HG03045 (cell line): ENCODE measurements at regions not wholly inside any gene's neighbourhood (a gene's known extent, or its start where the extent isn't known, plus 50 kb on each side); places are given as distances from the start of the nearest gene placed in this dataset.
"Not testable (repeated sequence)": the region's sequence is repeated elsewhere in the genome, so short reads cannot be mapped to it uniquely, and the experiment has no call there.

ENCODE experiments used
- ATAC-seq: cut with Tn5 transposase; IDR thresholded peaks from one replicate; pipeline ENCODE4 v1.9.1; 2021; ENCODE audit warnings: mild to moderate bottlenecking, moderate library complexity; ENCODE audit not compliant: unreplicated experiment

DNA sequence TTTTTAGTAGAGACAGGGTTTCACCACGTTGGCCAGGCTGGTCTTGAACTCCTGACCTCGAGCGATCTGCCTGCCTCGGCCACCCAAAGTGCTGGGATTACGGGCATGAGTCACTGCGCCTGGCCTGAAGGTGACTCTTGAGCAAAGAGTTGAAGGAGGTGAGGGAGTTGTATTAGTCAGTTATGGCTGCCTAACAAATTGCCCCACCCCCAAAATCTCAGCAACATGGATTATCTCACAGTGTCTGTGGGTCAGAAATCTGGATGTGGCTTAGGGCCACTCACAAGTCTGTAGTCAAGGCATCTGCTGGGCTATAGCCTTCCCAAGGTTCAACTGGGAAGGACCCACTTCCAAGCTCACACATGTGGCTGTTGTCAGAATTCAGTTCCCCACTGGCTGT is 52.8 kb upstream of the ADGRE5 start:
- no peak for ATAC-seq

DNA sequence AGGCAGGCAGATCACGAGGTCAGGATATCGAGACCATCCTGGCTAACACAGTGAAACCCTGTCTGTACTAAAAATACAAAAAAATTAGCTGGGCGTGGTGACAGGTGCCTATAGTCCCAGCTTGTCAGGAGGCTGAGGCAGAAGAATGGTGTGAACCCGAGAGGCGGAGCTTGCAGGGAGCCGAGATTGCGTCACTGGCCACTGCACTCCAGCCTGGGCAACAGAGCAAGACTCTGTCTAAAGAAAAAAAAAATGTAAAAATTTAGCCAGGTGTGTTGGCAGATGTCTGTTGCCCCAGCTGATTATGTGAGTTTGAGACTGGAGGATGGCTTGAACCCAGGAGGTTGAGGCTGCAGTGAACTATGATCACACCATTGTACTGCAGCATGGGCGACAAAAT is 54.2 kb upstream of the ADGRE5 start:
- not testable (repeated sequence) for ATAC-seq

DNA sequence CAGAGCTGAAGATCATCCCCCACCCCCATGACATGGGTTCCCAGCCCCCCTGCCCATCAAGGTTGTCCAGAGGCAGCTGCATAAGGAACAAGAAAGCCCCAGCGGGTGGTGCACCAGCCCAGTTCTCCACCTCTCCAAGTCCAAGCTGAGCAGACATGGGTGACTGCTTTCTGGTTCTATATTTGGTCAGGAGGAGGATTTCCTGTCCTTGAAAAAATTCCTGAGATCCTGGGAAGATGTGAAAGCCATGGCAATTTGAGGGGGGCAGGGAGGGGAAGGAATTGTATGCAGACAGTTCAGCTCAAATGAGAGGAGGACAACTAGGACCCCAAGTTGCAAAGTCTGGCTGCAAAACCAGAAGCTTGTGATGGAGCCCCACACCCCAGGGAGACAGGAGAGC is 55.4 kb upstream of the ADGRE5 start:
- ATAC-seq = no peak

DNA sequence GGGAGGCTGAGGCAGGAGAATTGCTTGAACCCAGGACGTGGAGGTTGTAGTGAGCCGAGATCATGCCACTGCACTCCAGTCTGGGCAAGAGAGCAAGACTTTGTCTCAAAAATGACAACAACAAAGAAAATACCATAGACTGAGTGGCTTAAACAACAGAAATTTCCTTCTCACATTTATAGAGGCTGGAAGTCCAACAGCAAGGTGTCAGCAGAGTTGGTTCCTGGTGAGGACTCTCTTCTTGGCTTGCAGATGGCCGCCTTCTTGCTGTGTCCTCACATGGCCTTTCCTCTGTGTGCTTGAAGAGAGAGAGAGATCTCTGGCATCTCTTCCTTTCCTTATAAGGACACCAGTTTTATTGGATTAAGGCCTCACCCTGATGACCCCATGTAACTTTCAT is 56.1 kb upstream of the ADGRE5 start:
- ATAC-seq = no peak

DNA sequence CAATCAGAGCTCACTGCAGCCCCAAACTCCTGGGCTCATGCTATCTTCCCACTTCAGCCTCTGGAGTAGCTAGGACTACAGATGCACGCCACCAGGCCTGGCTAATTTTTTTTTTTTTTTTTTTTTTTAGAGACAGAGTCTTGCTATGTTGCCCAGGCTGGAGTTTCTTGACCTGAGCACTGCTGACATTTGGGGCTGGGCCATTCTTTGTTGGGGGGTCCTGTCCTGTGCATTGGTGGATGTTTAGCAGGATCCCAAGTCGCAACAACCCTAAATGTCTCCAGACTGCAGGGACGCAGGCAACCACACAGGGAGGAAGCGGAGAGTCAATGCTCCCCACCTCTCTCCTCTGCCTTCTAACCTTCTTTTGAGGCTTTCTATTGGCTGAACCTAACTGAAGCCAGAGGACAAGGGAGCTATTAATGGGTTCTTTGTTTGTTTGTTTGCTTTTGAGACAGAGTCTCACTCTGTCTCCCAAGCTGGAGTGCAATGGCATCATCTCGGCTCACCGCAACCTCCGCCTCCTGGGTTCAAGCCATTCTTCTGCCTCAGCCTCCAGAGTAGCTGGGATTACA is 58.3 kb upstream of the ADGRE5 start:
- no peak for ATAC-seq

DNA sequence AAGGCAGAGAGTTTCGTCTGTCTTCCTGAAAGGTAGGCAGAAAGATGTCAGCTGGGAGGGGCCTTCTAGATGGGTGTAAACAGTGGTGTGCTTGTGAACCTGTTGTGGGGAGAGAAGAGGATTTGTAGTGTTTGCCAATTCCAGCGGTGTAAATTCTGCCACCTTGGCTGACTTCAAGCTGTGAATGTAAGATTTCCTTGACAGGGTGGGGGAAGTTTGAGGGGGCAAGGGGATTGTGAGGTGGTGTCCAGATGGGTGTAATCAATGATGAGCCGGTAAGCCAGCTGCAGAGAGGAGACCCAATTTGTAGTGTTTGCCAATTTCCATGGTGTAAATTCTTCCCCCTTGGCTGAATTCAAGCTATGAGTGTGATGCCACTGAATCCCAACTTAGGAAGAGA is 61.0 kb upstream of the ADGRE5 start:
- no peak for ATAC-seq

DNA sequence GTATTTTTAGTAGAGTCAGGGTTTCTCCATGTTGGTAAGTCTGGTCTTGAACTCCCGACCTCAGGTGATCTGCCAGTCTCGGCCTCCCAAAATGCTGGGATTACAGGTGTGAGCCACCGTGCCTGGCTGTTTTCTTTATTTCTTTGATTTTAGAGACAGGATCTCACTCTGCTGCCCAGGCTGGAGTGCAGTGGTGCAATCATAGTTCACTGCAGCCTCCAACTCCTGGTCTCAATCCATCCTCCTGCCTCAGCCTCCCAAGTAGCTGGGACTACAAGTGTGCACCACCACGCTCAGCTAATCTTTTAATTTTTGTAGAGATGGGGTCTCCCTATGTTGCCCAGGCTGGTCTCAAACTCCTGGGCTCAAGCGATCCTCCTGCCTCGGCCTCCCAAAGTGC is 61.5 kb upstream of the ADGRE5 start:
- ATAC-seq = not testable (repeated sequence)

DNA sequence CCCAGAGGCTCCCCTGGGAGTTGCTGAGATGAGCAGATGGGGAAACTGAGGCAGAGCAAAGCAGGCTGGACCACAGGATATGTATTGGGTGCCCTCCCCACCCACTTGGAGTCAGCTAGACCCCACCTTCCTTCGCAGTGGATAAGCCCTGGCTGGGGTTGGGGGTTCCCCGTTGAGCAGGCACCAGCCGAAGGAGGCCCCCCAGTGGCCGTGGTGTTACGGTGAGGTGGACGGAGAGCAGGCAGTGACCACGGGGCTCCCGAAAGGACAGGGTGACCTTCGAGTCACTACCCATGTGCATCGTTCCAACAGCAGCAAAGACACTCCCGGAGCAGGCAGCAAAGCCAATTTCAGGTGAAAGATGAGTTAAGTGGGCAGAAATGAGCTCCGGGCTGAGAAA is 62.4 kb upstream of the ADGRE5 start:
- no peak for ATAC-seq

DNA sequence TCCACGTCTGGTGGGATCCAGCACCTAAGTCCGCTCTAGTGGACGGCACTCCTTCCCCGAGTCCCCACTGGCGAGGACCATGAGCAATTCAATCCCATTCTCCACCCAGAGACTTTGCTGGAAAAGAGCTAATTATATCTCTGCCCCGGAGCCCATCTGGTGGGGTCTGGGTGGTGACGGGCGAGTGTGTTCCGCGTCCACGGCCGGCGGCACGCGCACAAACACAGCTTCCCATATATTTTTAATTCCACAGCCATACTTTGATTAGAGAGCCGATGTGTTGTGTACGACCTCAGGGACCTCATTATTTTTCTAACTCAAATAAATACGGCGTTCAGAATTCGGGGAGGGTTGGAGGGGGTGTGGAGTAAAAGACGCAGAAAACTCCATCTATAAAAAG is 64.1 kb upstream of the ADGRE5 start:
- no peak for ATAC-seq

DNA sequence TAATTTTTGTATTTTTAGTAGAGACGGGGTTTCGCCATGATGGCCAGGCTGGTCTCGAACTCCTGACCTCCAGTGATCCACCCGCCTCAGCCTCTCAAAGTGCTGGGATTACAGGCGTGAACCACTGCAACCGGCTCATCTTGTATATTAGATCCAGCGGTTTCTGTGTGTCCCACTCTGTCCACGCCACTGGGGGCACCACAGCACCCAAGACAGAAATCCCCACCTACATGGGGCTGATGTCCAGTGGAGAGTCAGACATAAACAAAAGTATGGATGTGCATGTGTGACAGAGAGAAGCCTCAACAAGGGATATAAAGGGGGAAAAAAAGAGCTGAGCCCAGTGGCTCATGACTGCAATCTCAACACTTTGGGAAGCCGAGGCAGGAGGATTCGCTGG is 65.8 kb upstream of the ADGRE5 start:
- no peak for ATAC-seq

DNA sequence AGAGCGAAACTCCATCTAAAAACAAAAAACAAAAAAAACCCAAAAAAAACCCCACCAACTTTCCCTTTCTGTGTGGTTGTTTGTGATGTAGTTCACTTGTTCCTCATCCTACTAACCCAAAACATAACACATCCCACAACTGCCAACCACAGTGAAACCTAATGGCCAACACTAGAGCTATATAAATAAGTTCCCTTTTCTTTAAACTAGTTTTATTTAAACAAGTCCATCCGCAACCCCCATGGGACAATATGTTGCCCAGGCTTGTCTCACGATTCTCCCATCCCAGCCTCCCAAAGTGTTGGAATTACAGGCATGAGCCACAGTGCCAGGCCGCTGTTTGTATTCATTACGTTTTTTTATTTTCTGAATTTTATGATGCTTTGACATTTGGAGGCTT is 71.2 kb upstream of the ADGRE5 start:
- ATAC-seq = no peak

DNA sequence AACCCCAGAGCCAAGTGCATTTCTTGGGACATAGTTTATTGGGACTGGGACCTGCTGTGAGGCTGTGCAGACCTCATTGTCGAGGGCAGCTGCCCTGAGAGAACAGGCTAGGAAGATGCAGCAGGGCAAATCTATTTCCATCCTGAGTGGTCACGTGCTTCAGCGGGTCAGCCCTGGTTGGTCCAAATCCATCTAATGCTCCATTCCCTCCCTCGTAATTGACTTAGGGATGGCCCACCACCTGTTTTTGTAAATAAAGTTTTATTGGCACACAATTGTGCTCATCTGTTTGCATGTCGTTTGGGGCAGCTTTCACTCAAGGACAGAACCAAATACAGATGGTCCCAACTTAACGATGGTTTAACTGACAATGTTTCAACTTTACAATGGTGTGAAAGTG is 75.5 kb upstream of the ADGRE5 start:
- no peak for ATAC-seq

DNA sequence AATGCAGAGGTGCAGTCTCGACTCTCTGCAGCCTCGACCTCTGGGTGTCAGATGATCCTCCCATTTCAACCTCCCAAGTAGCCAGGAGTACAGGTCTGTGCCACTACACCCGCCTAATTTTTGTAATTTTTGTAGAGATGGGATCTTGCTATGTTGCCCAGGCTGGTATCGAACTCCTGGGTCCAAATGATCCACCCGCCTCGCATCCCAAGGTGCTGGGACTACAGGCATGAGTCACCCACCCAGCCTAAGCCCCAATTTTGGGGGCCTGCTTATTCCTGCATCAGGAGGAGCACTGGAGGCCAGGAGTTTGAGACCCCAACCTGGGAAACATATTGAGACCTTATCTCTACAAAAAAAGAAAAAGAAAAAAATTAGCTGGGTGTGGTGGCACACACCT is 80.1 kb upstream of the ADGRE5 start:
- ATAC-seq = no peak

DNA sequence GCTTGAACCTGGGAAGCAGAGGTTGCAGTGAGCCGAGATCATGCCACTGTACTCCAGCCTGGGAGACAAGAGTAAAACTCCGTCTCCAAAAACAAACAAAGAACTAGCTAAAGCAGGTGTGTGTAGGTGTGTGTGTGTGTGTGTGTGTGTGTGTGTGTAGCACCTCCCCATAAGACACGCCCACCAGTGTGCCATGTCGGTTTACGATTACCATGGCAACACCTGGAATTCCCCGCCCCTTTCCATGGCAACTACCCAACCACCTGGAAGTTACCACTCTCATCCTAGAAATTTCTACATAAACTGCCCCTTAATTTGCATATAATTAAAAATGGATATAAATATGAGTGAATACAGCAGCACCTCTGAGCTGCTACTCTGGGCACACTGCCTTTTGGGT is 80.9 kb upstream of the ADGRE5 start:
- ATAC-seq = no peak

DNA sequence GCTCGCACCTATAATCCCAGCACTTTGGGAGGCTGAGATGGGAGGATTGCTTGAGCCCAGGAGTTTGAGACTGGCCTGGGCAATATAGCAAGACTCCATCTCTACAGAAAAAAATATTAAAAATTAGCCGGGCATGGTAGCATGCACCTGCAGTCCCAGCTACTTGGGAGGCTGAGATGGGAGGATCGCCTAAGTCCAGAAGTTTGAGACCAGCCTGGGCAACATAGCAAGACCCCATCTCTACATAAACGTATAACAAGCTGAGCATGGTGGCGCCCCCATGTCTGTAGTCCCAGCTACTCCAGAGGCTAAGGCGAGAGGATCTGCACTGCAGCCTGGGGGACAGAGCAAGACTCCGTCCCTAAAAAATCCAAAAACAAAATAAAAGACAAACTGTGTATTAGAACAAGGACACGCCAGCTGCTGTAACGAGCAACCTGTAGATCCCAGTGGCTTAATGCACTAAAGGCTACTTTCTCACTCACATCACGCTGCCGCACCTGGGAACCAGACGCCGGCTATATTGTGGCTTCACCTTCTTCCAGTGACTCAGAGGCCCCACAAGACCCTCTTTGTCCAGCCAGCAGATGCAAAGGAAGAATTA is 81.9 kb upstream of the ADGRE5 start:
- not testable (repeated sequence) for ATAC-seq

DNA sequence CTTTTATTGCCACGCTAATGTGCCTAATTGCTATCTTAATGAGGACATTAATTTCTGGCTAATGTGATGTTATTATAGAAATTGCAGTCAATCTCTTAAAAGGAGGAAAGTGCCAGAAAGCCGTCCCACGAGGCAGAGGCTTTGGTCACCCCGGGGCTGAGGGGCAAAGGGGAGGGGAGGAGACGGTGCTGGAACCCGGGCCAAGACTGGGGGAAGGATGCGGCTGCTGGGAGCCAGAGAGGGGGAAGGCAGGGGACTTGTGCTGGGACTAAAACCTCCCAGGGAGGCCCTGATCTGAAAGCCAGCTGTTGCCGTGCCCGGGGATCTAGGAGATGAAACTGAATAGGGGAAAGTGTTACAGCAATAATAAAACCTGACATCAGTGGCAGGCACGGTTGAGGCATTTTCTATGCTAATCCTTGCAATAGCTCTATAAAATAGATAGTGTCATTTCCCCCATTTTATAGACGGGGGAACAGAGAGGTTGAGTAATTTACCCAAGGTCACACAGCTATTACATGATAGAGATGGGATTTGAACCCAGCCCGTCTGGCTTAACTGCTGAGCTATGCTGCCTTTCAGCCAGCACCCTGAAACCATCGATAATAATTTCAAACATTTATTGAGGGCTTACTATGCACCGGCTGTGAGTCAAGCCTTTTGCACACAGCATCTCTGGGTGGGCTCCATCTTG is 83.2 kb upstream of the ADGRE5 start:
- ATAC-seq = not testable (repeated sequence)

DNA sequence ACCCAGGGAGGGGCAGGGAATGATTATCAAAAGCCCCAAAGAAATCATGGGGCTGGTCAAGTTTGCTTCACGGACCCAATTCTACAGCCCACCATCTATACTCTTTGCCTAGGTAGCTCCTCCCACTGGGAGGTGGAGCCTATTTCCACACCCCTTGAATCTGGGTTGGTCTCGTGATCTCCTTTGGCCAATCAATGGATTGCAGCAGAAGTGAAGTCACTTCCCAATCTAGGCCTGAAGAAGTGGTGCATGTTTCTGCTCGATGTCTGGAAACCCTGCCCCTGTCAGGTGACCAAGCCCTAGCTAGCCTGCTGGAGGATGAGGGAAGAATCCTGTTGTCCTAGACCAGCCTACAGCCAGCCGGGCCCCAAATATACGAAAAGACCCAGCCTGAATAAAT is 86.3 kb upstream of the ADGRE5 start:
- ATAC-seq = not testable (repeated sequence)

DNA sequence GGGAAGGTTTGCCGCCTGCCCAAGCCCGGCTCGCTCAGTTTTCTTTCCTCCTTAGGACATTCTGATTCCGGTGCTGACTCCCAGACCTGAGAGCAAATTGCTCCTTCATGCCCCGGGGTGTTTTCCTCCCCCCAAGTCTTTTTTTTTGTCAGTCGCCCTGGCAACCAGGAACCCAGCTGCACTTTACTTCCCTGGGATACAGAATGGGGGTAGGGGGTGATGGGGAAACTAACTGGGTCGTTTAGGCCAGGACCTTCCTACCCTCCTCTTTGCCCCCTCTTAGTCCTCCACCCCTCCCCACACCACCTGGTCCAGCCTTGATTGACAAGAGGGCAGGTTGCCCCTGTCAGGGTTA is 87.5 kb upstream of the ADGRE5 start:
- not testable (repeated sequence) for ATAC-seq

DNA sequence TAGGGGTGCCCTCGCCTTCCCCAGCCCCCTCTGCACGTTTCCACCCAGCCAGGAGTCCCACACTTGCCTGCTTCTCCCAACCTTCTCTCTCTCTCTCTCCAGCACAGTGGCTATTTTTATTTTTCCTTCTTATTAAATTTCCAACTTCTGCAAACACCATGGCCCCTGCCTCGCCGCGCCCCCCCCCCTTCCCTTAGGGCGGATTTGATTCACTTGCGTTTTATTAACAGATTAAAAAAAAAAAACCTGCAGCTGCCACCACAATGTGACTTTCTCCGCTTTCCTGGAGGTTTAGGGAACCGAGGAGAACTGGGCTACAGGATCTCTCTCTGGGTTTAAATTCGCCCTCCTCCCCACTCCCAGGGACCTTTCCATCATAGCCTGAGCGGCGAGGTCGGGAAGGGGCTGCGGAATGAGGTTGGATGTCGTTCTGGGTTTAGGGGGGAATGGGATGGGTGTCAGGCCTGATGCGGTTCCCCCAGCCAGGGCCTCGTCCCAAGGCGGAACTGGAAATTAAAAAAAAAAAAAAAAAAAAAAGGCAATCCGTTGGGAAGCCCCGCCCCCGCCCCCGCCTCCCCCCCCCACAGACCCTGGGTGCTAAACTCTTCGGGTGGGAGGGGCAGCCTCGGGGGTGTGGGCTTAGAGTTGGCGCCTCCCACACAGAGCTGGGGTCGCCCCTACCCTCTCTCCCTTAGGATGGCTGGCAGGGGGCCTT is 87.3 kb upstream of the ADGRL1 start:
- not testable (repeated sequence) for ATAC-seq

DNA sequence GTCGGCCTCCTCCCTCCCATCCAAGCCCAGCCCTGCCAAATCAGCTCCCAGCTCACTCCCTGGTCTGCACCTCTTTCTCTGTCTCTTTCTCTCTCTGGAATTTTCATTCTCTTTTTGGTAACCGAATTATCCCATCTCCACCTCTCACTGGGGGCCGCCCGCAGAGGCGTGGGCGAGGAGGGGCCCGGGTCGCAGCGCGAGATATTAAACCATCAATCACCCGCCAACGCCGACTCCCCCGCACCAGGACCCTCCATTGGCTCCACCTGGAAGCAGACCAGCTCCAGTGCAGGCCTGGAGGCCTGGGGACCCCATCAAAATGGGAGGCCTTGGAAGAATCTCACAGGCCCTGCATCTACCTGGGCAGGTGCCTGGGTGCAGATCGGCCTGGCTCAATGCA is 83.8 kb upstream of the ADGRL1 start:
- not testable (repeated sequence) for ATAC-seq

DNA sequence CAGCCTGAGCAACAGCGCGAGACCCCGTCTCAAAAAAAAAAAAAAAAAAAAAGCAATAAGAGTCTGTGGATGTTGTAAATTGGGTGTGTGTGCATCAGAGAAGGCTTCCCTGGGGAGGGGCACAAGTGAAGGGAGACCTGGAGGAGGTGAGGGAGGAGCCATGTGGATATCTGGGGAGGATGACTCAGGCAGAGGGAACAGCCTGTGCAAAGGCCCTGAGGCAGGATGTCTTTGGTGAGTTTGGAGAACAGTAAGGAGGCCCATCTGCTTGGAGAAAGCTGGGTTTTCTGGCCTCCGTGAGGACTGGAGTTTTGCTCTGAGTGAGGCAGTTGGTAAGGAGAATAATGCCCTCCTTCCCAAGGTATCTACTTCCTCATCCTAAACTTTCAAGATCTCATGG is 81.9 kb upstream of the ADGRL1 start:
- ATAC-seq = not testable (repeated sequence)

DNA sequence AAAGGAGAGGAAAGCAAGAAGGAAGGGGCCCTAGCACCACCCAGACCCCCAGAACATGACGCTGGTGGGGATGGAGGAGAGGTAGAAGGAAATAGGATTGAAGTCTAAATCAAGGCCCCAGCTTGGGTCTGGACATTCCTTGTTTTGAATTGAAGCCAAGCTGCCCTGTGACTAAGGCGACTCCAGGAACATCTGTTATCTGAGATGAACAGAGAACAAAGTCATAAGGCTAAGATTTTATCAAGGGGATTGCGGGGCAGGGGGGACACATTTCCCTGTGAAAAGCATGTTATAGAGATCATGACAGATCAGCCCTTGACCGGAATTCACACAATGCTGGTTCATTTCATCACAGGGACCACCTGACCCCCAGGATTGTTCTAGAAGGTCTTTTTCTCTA is 80.6 kb upstream of the ADGRL1 start:
- not testable (repeated sequence) for ATAC-seq
